ENCODE measurements at regions not wholly inside any gene's neighbourhood (a gene's known extent, or its start where the extent isn't known, plus 50 kb on each side); places are given as distances from the start of the nearest gene placed in this dataset.

GRCh38 chr3:168823466-168823865 is 727.7 kb upstream of the GOLIM4 start:
- Histone ChIP-seq H4K20me1 (ENCODE audit: low read depth, low read length) (no peaks in the 10 kb centered on the region), H3K4me2 (ENCODE audit: low read depth, low read length, poor library complexity, severe bottlenecking) (no peak overlapping the region), H3F3A (ENCODE audit: insufficient read depth) (no peaks in the 10 kb centered on the region), H3K9me3 (ENCODE audit: insufficient read depth, low read length) (no peaks in the 10 kb centered on the region), H2AFZ (ENCODE audit: low read depth, low read length, severe bottlenecking) (no peak overlapping the region), H3K79me2 (ENCODE audit: insufficient read depth, low read length) (no peaks in the 10 kb centered on the region), H3K9me2 (replicated peaks; ENCODE audit: insufficient read depth, low read length) (no peaks in the 10 kb centered on the region), H3K27me3 (ENCODE audit: low read length) (no peaks in the 10 kb centered on the region), H3K27ac (ENCODE audit: low read depth, low read length) (no peak overlapping the region), H3K4me3 (ENCODE audit: insufficient read depth, low read length, poor library complexity, severe bottlenecking) (no peak overlapping the region), H3K9ac (ENCODE audit: low read length) (no peak overlapping the region), H3K36me3 (ENCODE audit: low read length) (no peaks in the 10 kb centered on the region)
- TF ChIP-seq EZH2phosphoT487 (conservative IDR thresholded peaks at IDR 0.05; ENCODE audit: low read length) = no peak
- TF ChIP-seq, protein P1, sequence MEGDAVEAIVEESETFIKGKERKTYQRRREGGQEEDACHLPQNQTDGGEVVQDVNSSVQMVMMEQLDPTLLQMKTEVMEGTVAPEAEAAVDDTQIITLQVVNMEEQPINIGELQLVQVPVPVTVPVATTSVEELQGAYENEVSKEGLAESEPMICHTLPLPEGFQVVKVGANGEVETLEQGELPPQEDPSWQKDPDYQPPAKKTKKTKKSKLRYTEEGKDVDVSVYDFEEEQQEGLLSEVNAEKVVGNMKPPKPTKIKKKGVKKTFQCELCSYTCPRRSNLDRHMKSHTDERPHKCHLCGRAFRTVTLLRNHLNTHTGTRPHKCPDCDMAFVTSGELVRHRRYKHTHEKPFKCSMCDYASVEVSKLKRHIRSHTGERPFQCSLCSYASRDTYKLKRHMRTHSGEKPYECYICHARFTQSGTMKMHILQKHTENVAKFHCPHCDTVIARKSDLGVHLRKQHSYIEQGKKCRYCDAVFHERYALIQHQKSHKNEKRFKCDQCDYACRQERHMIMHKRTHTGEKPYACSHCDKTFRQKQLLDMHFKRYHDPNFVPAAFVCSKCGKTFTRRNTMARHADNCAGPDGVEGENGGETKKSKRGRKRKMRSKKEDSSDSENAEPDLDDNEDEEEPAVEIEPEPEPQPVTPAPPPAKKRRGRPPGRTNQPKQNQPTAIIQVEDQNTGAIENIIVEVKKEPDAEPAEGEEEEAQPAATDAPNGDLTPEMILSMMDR (IDR thresholded peaks at IDR 0.05; ENCODE audit: insufficient read depth, low read length, poor library complexity, severe bottlenecking) = no peak

GRCh38 chr3:168820810-168821415 is 725.2 kb upstream of the GOLIM4 start:
- H3K9me2 ChIP-seq (replicated peaks; ENCODE audit: insufficient read depth, low read length) = no peaks in the 10 kb centered on the region

DNA sequence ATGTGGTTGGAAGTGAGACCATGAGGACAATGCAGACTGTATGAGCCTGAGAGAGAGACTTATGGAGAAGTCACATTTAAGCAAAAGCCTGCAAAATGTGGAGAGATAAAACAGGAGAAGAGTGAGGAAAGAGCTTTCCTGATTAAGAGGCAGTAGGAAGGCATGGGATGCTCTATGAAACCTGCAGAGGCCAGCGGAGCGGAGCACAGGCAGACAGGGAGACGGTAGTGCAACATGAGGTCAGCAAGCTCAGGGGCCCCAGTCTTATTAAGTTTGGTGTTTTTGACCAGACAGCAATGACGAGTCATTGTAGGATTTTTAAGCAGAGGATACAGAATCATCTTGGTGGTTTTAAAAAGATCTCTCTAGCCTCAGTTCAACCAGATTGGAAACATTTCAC is 721.5 kb upstream of the GOLIM4 start:
- H3K4me2 ChIP-seq (ENCODE audit: low read depth, low read length, poor library complexity, severe bottlenecking) = no peak overlapping the region
- no peaks in the 10 kb centered on the region for H3K27me3 ChIP-seq (ENCODE audit: low read length)
- H4K20me1 ChIP-seq (ENCODE audit: low read depth, low read length) = no peaks in the 10 kb centered on the region
- no peak overlapping the region for H3K4me3 ChIP-seq (ENCODE audit: insufficient read depth, low read length, poor library complexity, severe bottlenecking)
- no peak overlapping the region for H3K9ac ChIP-seq (ENCODE audit: low read length)
- no peaks in the 10 kb centered on the region for H3K9me3 ChIP-seq (ENCODE audit: insufficient read depth, low read length)
- H2AFZ ChIP-seq (ENCODE audit: low read depth, low read length, severe bottlenecking) = no peak overlapping the region
- H3F3A ChIP-seq (ENCODE audit: insufficient read depth) = no peaks in the 10 kb centered on the region
- no peaks in the 10 kb centered on the region for H3K36me3 ChIP-seq (ENCODE audit: low read length)
- no peak for TF ChIP-seq EZH2phosphoT487 (conservative IDR thresholded peaks at IDR 0.05; ENCODE audit: low read length)
- TF ChIP-seq, protein P1 (IDR thresholded peaks at IDR 0.05; ENCODE audit: insufficient read depth, low read length, poor library complexity, severe bottlenecking) = no peak
- H3K79me2 ChIP-seq (ENCODE audit: insufficient read depth, low read length) = no peaks in the 10 kb centered on the region
- no peak overlapping the region for H3K27ac ChIP-seq (ENCODE audit: low read depth, low read length)
- no peaks in the 10 kb centered on the region for H3K9me2 ChIP-seq (replicated peaks; ENCODE audit: insufficient read depth, low read length)

More at GRCh38 chr3:168820810-168821415, 725.2 kb upstream of the GOLIM4 start:
- TF ChIP-seq, protein P1 (IDR thresholded peaks at IDR 0.05; ENCODE audit: insufficient read depth, low read length, poor library complexity, severe bottlenecking) = no peak
- TF ChIP-seq EZH2phosphoT487 (conservative IDR thresholded peaks at IDR 0.05; ENCODE audit: low read length) = no peak
- no peaks in the 10 kb centered on the region for H3K36me3 ChIP-seq (ENCODE audit: low read length)
- no peaks in the 10 kb centered on the region for H3F3A ChIP-seq (ENCODE audit: insufficient read depth)
- no peaks in the 10 kb centered on the region for H3K79me2 ChIP-seq (ENCODE audit: insufficient read depth, low read length)
- H3K27me3 ChIP-seq (ENCODE audit: low read length) = no peaks in the 10 kb centered on the region
- H4K20me1 ChIP-seq (ENCODE audit: low read depth, low read length) = no peaks in the 10 kb centered on the region
- no peaks in the 10 kb centered on the region for H3K9me3 ChIP-seq (ENCODE audit: insufficient read depth, low read length)
- H2AFZ ChIP-seq (ENCODE audit: low read depth, low read length, severe bottlenecking) = no peak overlapping the region
- H3K27ac ChIP-seq (ENCODE audit: low read depth, low read length) = no peak overlapping the region
- H3K4me3 ChIP-seq (ENCODE audit: insufficient read depth, low read length, poor library complexity, severe bottlenecking) = no peak overlapping the region
- no peak overlapping the region for H3K4me2 ChIP-seq (ENCODE audit: low read depth, low read length, poor library complexity, severe bottlenecking)
- no peak overlapping the region for H3K9ac ChIP-seq (ENCODE audit: low read length)
